MM.1S (cell line): ENCODE measurements at regions not wholly inside any gene's neighbourhood (a gene's known extent, or its start where the extent isn't known, plus 50 kb on each side); places are given as distances from the start of the nearest gene placed in this dataset.

Source experiments
- DNase-seq: peaks from one replicate; pipeline ENCODE4 v3.0.0-alpha.2; 2015
- H2AFZ ChIP-seq: fragments of 300-600 bp; sonication (generic); 2 replicates; pipeline ENCODE4 v1.6.0; 2016; ENCODE audit warnings: antibody characterized with exemption, low read length
- H3F3A ChIP-seq: fragments of 300-600 bp; sonication (generic); 2 replicates; pipeline ENCODE4 v1.6.1; 2016; ENCODE audit warnings: mild to moderate bottlenecking, antibody characterized with exemption, low read length, moderate library complexity, mixed read lengths; ENCODE audit not compliant: insufficient read depth
- H3K27ac ChIP-seq: fragments of 300-600 bp; sonication (generic); 2 replicates; pipeline ENCODE4 v1.5.1; 2016; ENCODE audit warnings: mild to moderate bottlenecking, low read length
- H3K27me3 ChIP-seq: fragments of 300-600 bp; sonication (generic); replicated peaks from 2 replicates; pipeline ENCODE4 v1.6.0; 2016; ENCODE audit warnings: low read length; ENCODE audit not compliant: insufficient read depth
- H3K36me3 ChIP-seq: fragments of 300-600 bp; sonication (generic); replicated peaks from 2 replicates; pipeline ENCODE4 v1.6.1; 2016; ENCODE audit warnings: mild to moderate bottlenecking, low read length, mixed read lengths; ENCODE audit not compliant: insufficient read depth
- H3K4me1 ChIP-seq: fragments of 300-600 bp; sonication (generic); 2 replicates; pipeline ENCODE4 v1.6.1; 2016; ENCODE audit warnings: low read length, mixed read lengths
- H3K4me2 ChIP-seq: fragments of 300-600 bp; sonication (generic); 2 replicates; pipeline ENCODE4 v1.6.0; 2016; ENCODE audit warnings: low read depth, low read length
- H3K4me3 ChIP-seq: fragments of 300-600 bp; sonication (generic); 2 replicates; pipeline ENCODE4 v1.5.1; 2016; ENCODE audit warnings: low read length, mixed read lengths
- H3K79me2 ChIP-seq: fragments of 300-600 bp; sonication (generic); 2 replicates; pipeline ENCODE4 v1.6.1; 2016; ENCODE audit warnings: mixed run types, low read length, mixed read lengths
- H3K9ac ChIP-seq: fragments of 300-600 bp; sonication (generic); 2 replicates; pipeline ENCODE4 v1.6.1; 2016; ENCODE audit warnings: low read length, mixed read lengths
- H3K9me2 ChIP-seq: fragments of 300-600 bp; sonication (generic); replicated peaks from 2 replicates; pipeline ENCODE4 v1.6.1; 2016; ENCODE audit warnings: mild to moderate bottlenecking, low read length, mixed read lengths; ENCODE audit not compliant: insufficient read depth
- H3K9me3 ChIP-seq: fragments of 300-600 bp; sonication (generic); replicated peaks from 2 replicates; pipeline ENCODE4 v1.6.1; 2016; ENCODE audit warnings: mild to moderate bottlenecking, low read length, mixed read lengths; ENCODE audit not compliant: insufficient read depth
- H4K20me1 ChIP-seq: fragments of 300-600 bp; sonication (generic); 2 replicates; pipeline ENCODE4 v1.6.1; 2016; ENCODE audit warnings: mild to moderate bottlenecking, low read length, moderate library complexity, mixed read lengths; ENCODE audit not compliant: insufficient read depth
- CTCF ChIP-seq: fragments of 300-600 bp; sonication (generic); IDR thresholded peaks from 2 replicates; pipeline ENCODE4 v1.5.1; 2016; ENCODE audit warnings: antibody characterized with exemption, low read length, mixed read lengths
- EZH2 ChIP-seq: fragments of 300-600 bp; sonication (generic); optimal IDR thresholded peaks from 2 replicates; pipeline ENCODE3; 2017; ENCODE audit warnings: low read depth, mild to moderate bottlenecking, antibody characterized with exemption, low read length, mixed read lengths
- EZH2phosphoT487 ChIP-seq: fragments of 300-600 bp; sonication (generic); IDR thresholded peaks from 2 replicates; pipeline ENCODE4 v1.6.1; 2018; ENCODE audit warnings: antibody characterized with exemption, low read length

- TF ChIP-seq EZH2phosphoT487, result no peak
- TF ChIP-seq CTCF, result no peak
- no peak for TF ChIP-seq EZH2
- Histone ChIP-seq H3K4me1 (peaks cover 9% of the 10 kb centered on the region), H3K36me3 (no peaks in the 10 kb centered on the region), H3K27me3 (no peaks in the 10 kb centered on the region), H3F3A (no peaks in the 10 kb centered on the region), H2AFZ (no peak overlapping the region), H3K9ac (no peak overlapping the region), H3K4me3 (no peak overlapping the region), H3K4me2 (no peak overlapping the region), H4K20me1 (no peaks in the 10 kb centered on the region), H3K27ac (no peak overlapping the region), H3K9me2 (no peaks in the 10 kb centered on the region), H3K79me2 (no peaks in the 10 kb centered on the region), H3K9me3 (no peaks in the 10 kb centered on the region)
- DNase-seq, result no peak
These were observed 1036.1 kb upstream of the ARRDC3 start for GRCh38 chr5:92419261-92419660.

- no peak overlapping the region for H2AFZ ChIP-seq
- H3K27ac ChIP-seq, result no peak overlapping the region
- no peaks in the 10 kb centered on the region for H3K27me3 ChIP-seq
- TF ChIP-seq EZH2phosphoT487, result no peak
- no peak for TF ChIP-seq EZH2
- TF ChIP-seq CTCF, result no peak
- no peaks in the 10 kb centered on the region for H4K20me1 ChIP-seq
- no peak for DNase-seq
- H3K79me2 ChIP-seq, result no peaks in the 10 kb centered on the region
- H3K36me3 ChIP-seq, result no peaks in the 10 kb centered on the region
- H3K4me1 ChIP-seq, result peaks cover 9% of the 10 kb centered on the region
- H3K9me2 ChIP-seq, result no peaks in the 10 kb centered on the region
- no peaks in the 10 kb centered on the region for H3K9me3 ChIP-seq
- no peaks in the 10 kb centered on the region for H3F3A ChIP-seq
- no peak overlapping the region for H3K4me3 ChIP-seq
- H3K9ac ChIP-seq, result no peak overlapping the region
- H3K4me2 ChIP-seq, result no peak overlapping the region
These were observed 1035.2 kb upstream of the ARRDC3 start for GRCh38 chr5:92418341-92418740.

GRCh38 chr5:92409134-92409533 is 1026.0 kb upstream of the ARRDC3 start:
- no peak overlapping the region for H3K27ac ChIP-seq
- no peak overlapping the region for H3K4me3 ChIP-seq
- no peaks in the 10 kb centered on the region for H3K9me3 ChIP-seq
- no peaks in the 10 kb centered on the region for H4K20me1 ChIP-seq
- H2AFZ ChIP-seq, result no peak overlapping the region
- no peak overlapping the region for H3K4me2 ChIP-seq
- no peak for DNase-seq
- peaks cover 7% of the 10 kb centered on the region for H3K4me1 ChIP-seq
- H3K36me3 ChIP-seq, result no peaks in the 10 kb centered on the region
- no peak for TF ChIP-seq EZH2
- TF ChIP-seq EZH2phosphoT487, result no peak
- no peak for TF ChIP-seq CTCF
- H3K9me2 ChIP-seq, result no peaks in the 10 kb centered on the region
- H3K27me3 ChIP-seq, result no peaks in the 10 kb centered on the region
- no peaks in the 10 kb centered on the region for H3F3A ChIP-seq
- no peak overlapping the region for H3K9ac ChIP-seq
- H3K79me2 ChIP-seq, result no peaks in the 10 kb centered on the region
